ENCODE measurements at regions not wholly inside any gene's neighbourhood (a gene's known extent, or its start where the extent isn't known, plus 50 kb on each side); places are given as distances from the start of the nearest gene placed in this dataset.

DNA sequence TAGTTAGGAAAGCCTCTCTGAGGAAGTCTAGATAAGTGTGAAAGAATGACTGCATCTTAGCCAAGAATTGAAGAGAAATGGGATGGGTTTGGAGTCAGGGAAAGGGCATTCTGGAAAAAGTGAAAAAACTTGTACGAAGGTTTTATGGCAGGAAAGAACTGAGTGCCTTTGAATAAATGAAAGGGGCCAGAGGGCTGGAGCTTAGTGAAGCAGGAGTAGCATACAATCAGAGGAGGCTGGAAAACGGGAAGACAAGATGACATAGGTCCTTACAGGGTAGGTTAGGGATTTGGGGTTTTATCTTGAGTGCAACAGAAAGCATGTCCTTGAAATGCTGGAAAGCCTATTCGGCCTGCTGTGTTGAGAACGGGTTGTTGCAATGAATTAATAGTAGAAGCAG lies 152.6 kb upstream of the RND3 start:
- FAIRE-seq: no peak

DNA sequence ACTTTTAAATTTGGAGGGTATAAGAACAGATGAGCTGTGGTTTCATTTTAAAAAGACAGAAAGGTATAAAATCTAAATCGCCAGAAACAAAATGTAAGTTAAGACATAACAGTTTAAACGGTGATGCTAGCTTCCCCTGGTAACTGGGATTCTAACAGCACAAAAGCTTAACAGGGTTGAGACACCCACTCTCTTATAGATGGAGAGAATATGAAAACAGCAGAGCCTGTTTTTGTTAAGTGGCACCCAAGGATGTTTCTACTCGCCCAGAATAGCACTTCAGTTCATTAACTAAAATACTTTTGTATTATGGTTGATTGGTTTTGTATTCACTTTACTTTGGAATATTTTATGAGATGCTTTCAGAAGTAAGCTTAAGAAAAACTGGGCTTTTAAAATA lies 151.9 kb upstream of the RND3 start:
- FAIRE-seq: no peak

DNA sequence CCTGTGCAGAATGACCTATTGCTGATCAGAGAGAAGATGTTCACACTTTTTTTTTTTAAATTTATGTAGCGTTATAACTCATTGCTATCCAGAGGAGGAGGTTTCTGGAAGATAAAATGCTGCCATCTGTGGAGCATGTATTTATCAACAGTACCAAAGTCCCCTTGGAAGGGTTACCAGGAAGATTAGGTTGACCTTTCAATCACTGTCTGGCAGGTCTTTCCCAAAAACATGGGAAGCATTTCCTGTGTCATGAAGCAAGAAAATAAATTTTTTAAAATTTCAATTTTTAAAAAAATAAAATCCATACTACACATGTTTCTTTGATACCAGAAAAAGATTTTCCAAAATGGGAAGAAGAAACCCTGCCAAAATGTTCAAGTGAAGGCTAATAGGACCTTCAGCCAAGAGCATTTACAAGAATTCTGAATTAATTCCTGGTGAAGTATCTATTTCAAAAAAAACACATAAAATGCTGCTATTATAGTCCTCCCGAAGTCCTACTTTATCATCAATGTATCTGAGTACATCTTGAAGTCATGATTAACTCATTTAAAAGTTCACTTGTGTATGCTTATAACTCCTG lies 143.9 kb upstream of the RND3 start:
- no peak for FAIRE-seq

DNA sequence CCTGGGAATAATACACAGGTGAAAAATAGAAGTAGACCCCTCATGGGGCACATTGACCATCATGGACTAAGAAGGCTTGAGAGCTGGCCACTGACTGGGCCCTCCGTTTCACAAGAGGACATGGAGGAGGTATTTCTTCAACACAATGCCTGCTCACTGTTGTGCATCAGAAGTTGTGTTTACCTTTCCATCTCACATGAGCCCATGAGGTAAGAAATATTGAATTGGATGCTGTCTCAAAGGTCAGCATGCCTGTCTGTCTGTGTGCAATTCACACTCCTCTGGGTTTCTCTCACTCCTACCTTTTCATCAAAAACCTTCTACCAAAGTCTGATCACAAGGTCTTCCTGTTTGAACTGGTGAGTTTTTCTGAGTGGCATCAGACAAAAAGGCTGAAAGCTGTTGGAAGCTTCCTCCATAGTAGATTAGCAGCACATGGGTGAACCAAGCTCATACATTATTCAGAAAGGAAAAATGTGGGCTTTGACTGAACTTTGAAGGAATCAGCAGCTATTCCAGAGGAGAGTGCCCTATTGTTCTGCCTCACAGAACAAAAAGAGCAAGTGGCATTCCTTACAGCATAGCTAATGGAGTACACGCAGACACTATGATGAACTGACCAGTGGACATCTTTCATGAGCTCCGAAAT lies 143.2 kb upstream of the RND3 start:
- FAIRE-seq: no peak

DNA sequence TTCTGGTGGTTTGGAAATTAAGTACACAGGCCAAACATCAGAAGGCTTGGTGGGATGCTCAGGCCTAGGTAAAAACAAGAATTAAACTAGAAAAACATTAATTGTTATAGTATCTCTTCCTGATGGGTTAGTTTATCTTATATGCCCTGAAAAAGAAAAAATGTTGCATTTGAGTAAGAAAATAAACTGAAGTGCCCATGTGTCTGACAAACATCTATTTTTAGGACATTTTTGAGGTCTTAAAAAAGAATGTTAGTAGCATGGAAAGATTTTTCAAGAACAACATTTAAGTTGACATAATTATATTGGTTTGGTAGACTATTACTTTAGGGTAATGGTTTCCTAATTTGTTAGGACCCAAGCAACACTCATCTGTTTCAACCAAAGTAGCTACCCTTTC lies 140.1 kb upstream of the RND3 start:
- FAIRE-seq: no peak

- FAIRE-seq: no peak
Measured at GRCh38 chr2:150626934-150627411, 139.5 kb upstream of the RND3 start.

DNA sequence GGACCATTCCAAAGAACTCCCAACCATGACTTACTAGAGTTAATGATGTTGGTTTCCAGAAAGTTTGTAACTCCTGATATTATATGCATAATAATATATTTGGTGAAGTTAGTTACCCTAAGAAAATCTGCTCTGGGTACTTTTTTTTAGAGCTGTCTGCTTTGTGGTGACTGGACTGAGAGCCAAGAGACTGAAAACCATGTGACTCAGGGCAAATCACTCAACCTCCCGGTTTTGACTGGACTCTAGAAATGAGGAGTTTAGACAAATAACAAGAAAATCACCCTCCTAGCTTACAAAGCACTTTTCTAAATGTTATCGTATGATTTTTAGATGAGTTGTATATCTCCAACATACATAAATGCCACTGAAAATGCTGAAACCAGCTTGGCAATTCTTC lies 138.3 kb upstream of the RND3 start:
- no peak for FAIRE-seq

- no peak for FAIRE-seq
Measured at GRCh38 chr2:150625303-150625702, 137.8 kb upstream of the RND3 start.

DNA sequence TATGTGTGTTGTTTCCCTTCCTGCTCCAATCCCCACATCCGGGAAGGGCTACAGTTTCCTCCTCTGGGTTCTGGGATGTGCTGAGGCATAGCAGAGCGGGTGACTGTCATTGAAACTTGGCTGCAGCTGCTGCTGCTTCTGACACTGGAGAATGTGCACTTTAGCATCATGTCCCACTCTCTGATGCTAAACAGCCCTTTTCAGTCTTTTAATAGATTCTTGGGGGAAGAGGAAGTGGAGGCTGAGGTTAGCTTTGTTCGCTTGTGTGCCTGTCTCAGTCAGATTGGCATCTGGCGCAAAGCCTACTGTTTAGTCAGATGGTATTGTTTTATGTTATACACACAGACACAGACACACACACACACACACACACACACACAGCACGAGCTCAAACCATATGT lies 136.5 kb upstream of the RND3 start:
- FAIRE-seq: no peak

DNA sequence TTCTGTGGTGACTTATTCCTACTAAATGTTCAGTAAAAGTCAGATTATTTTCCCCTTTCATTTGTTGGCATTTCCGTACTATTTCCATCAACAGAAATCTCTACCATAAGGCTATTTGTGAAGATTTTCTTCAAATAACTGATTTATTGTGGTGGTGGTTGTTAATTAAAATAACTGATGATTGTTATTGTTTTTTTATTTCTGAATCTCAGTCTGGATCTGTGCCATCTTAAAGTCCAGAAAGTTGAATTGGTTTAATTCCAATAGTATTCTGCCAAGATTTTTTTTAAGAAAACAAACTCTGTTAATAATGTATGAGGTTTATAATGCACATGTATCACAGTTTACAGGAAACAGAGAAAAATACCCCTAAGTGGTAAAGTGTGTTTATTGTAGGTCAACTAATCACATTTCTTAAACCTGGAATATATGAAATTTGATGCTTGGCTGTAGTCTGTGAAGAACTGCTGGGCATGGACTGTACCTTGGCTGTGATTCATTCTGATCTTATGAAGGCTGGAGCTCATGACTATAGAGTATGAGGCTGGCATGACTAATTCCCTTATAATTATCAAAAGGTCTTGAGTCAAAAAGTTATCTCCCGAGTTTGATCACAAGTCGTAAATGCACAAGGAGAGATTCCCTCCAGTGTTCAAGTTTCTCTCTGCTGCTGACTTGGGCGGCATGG lies 134.2 kb upstream of the RND3 start:
- no peak for FAIRE-seq

DNA sequence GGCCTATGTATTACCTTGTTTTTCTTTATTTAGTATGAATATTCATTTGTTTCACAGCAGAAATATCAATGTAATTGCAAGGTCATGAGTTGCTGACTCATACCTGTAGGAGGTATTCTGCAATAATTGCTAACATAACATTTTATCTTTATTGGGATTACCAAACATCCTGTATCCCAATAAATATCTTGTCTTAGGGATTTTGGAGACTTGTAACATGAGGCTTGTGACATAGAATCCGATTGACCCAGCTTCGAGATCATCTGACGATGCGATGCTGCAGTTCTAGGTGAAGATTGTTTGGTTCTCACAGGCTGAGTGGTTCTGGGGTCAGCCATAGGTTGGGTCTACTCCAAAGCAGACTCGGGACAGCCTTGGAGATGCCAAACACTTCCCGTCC lies 133.4 kb upstream of the RND3 start:
- FAIRE-seq: no peak

GRCh38 chr2:150620416-150620815 lies 132.9 kb upstream of the RND3 start:
- no peak for FAIRE-seq

DNA sequence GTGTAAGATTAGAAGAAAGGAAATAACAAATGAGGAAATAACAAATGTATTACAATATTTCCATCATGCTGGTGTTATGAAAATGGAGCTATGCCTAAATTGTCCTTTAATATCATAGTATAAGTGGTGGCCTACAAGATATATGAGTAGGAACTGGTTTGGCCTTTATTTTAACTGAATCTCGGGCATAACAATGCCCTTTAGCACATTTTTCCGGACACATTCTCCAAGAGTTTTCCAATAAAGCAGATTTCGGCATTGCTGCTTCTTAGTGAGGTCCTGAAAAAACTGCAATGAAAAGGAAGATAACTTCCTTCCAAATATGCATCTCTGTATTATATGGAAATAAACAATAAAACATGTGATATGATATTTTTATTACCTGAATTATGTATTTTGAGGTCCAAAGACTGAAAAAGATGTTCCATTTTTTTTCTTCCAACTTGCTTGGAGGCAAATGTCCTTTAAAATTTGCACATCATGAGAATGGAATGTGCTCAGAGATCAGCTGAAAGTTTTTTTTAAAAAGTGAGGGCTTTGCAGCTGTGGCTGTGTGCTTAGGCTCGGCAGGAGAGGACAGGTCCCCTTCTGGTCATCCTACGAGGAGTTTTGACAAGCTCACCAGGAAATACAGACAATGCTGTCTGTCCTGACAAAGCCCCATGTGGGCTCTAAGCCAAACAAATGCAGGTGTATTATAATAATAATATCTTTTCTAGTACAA lies 132.3 kb upstream of the RND3 start:
- no peak for FAIRE-seq

DNA sequence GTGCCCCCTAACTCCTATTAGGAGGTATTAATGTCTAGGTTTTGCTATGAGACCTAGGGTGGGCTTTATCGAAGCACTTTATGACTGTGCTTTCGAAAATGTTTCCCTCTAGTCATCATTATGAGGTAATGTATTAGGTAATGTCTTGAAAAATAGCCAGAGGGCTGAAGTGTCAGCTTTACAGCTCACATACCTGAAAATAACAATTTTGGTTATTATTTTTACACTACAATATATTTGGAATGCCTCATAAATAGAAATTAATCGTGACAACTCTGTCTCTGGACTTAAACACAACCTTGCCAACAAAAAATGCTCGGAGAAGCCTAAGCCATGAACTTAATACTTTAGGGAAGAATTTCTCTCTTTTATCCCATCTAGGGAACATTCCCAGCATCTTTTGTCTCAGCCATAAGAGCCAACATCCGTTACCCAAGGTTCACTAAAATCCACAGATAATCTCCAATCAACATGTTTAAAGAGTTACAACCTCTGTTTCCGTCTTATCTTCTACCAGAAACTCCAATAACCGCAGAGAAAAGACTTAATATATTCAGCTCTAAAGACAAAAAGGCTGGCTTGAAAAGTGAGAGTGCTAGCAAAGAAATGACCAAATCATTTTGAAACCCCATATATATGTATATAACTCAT lies 130.9 kb upstream of the RND3 start:
- no peak for FAIRE-seq

DNA sequence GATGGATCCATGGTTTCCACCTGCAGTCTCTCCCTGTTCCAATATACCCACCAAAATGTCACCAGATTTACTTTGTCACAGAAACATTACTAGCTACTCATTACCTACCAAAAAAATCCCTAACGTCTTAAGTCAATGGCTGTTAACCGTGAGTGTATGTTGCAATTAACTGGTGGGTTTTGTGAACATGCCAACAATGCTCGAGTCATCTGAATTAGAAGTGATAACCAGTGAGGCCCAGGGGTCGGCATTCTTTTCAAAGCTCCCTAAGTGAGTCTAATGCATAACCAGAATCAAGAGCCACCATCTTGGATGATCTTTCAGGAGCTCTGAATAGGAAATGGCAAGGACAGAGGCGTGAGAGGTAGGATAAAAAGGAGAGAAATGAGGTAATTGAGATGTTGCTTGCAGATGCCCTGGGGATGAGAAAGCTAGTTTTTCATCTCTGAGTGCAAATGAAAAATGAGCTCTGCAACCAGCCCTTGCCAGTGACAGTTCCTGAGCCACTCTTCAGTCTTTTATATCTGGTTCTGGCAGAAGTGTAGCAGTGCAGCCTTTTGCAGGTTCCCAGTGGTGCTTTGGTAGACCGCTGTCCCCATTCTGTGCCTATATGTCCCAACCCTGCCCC lies 130.0 kb upstream of the RND3 start:
- no peak for FAIRE-seq

GRCh38 chr2:150612957-150613710 lies 125.7 kb upstream of the RND3 start:
- no peak for FAIRE-seq

GRCh38 chr2:150610670-150611279 lies 123.3 kb upstream of the RND3 start:
- no peak for FAIRE-seq

DNA sequence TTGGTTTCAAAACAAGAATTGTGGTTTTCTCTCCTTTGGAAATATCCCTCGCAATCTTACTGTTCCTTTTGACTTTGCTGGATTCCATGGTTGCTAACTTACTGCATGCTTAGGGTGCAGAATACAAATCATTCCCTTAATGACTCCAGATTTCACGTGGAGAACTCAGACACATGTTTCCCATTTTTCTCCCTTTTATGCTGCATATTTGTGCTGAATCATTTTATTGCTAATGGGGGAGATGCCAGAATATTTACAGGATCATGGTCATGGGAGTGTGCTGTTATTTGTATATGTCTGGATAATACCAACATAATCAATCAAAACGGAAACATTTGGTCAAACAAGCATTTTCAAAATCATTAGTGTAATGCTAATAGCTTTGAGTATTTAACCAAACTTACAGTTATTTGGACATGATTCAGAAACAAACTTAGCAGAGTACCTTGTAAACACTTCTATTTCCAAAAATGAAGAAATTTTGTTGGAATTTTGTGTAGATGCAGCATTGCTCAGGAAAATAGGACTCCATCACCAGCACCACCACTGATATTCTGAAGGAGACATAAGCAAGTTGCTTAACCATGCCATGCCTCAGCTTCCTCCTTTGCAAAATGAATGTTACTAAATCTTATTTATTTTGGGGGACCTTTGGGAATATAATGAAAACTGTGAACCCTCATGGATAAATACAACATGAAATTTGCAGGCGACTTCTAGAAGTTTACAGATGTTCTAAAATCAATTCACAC lies 122.5 kb upstream of the RND3 start:
- no peak for FAIRE-seq

DNA sequence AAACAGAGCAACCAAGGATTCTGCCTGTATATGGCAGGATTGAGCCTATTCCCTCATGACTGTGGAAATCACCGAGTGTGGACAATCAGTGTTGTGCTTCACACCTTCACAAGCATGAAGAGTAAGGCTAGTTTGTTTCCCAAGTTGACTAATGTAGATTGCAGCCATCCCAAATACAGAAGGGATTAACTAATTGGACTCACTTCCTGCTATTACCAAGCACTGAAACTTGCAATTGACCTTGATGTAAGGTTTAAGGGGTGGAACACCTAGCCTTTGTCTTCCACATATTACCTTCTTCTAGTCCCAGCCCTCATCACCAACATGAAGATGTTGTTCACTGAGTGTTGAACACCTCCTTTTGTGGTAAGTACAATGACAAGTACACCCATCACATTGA lies 120.9 kb upstream of the RND3 start:
- no peak for FAIRE-seq

GRCh38 chr2:150607390-150607811 lies 119.9 kb upstream of the RND3 start:
- FAIRE-seq: no peak
